Effector memory CD8-positive, alpha-beta T cell (primary cell): ENCODE measurements at regions not wholly inside any gene's neighbourhood (a gene's known extent, or its start where the extent isn't known, plus 50 kb on each side); places are given as distances from the start of the nearest gene placed in this dataset.

Source experiments
- ATAC-seq: fragments of 150-1000 bp; cut with Tn5 transposase; replicated peaks from 2 replicates; pipeline ENCODE4 v1.10.0; 2021; ENCODE audit warnings: mild to moderate bottlenecking, moderate library complexity
- DNase-seq, 3 experiments: peaks; one replicate each; pipeline ENCODE4 v3.0.0; 2021
- H3K27ac Mint-ChIP-seq, 2 donors: one replicate each; pipeline ENCODE4 v1.8.0; 2022; ENCODE audit warnings: mild to moderate bottlenecking in 2 of 2, mixed read lengths in 2 of 2, moderate library complexity in 2 of 2
- H3K27me3 Mint-ChIP-seq, 2 donors: one replicate each; pipeline ENCODE4 v1.8.0; 2022; ENCODE audit warnings: mixed read lengths in 2 of 2
- H3K36me3 Mint-ChIP-seq: one replicate; pipeline ENCODE4 v1.8.0; 2022; ENCODE audit warnings: mild to moderate bottlenecking, moderate library complexity, mixed read lengths; ENCODE audit not compliant: insufficient read depth
- H3K4me1 Mint-ChIP-seq, 2 donors: one replicate each; pipeline ENCODE4 v1.8.0; 2022; ENCODE audit warnings: low read depth in 2 of 2, mixed read lengths in 2 of 2
- H3K4me3 Mint-ChIP-seq, 2 donors: one replicate each; pipeline ENCODE4 v1.8.0; 2022; ENCODE audit warnings: mild to moderate bottlenecking in 2 of 2, mixed read lengths in 2 of 2, moderate library complexity in 2 of 2
- H3K9me3 Mint-ChIP-seq, 2 donors: one replicate each; pipeline ENCODE4 v1.8.0; 2022; ENCODE audit warnings: mixed read lengths in 2 of 2

- Mint-ChIP-seq H3K4me3 (no peak overlapping the region), H3K27me3 (no peaks in the 10 kb centered on the region), H3K9me3 (peaks cover 3 to 10% of the 10 kb centered on the region in 2 donors), H3K36me3 (no peaks in the 10 kb centered on the region), H3K27ac (no peak overlapping the region), H3K4me1 (no peaks in the 10 kb centered on the region)
- ATAC-seq (no peak), DNase-seq (no peak)
These were observed 385.7 kb upstream of the EPHA5 start for GRCh38 chr4:66055999-66056398.

GRCh38 chr4:66052426-66052825 is 382.1 kb upstream of the EPHA5 start:
- Mint-ChIP-seq H3K27me3 (no peaks in the 10 kb centered on the region), H3K4me1 (no peaks in the 10 kb centered on the region), H3K36me3 (no peaks in the 10 kb centered on the region), H3K4me3 (no peak overlapping the region), H3K9me3 (peaks cover 5 to 16% of the 10 kb centered on the region in 2 donors), H3K27ac (no peak overlapping the region)
- DNase-seq = no peak
- no peak for ATAC-seq

GRCh38 chr4:66048861-66049260 is 378.6 kb upstream of the EPHA5 start:
- no peak overlapping the region for H3K4me3 Mint-ChIP-seq
- DNase-seq = no peak
- no peak for ATAC-seq
- H3K9me3 Mint-ChIP-seq = peaks cover 5 to 7% of the 10 kb centered on the region in 2 donors
- no peaks in the 10 kb centered on the region for H3K27me3 Mint-ChIP-seq
- no peak overlapping the region for H3K27ac Mint-ChIP-seq
- no peaks in the 10 kb centered on the region for H3K4me1 Mint-ChIP-seq
- no peaks in the 10 kb centered on the region for H3K36me3 Mint-ChIP-seq

- Mint-ChIP-seq H3K27ac (no peak overlapping the region), H3K27me3 (no peaks in the 10 kb centered on the region), H3K36me3 (no peaks in the 10 kb centered on the region), H3K9me3 (peaks cover 3 to 14% of the 10 kb centered on the region in 2 donors), H3K4me1 (no peaks in the 10 kb centered on the region), H3K4me3 (no peak overlapping the region)
- ATAC-seq (no peak), DNase-seq (no peak)
These were observed 375.6 kb upstream of the EPHA5 start for GRCh38 chr4:66045913-66046312.

- H3K27me3 Mint-ChIP-seq = no peaks in the 10 kb centered on the region
- ATAC-seq = no peak
- no peak for DNase-seq
- no peak overlapping the region for H3K4me3 Mint-ChIP-seq
- H3K36me3 Mint-ChIP-seq = no peaks in the 10 kb centered on the region
- H3K4me1 Mint-ChIP-seq = no peaks in the 10 kb centered on the region
- peaks cover 8 to 19% of the 10 kb centered on the region in 2 donors for H3K9me3 Mint-ChIP-seq
- no peak overlapping the region for H3K27ac Mint-ChIP-seq
These were observed 365.4 kb upstream of the EPHA5 start for GRCh38 chr4:66035701-66036100.

GRCh38 chr4:66034671-66035070 is 364.4 kb upstream of the EPHA5 start:
- H3K4me1 Mint-ChIP-seq = no peaks in the 10 kb centered on the region
- H3K4me3 Mint-ChIP-seq = no peak overlapping the region
- H3K36me3 Mint-ChIP-seq = no peaks in the 10 kb centered on the region
- H3K9me3 Mint-ChIP-seq = peaks cover 10 to 23% of the 10 kb centered on the region in 2 donors
- ATAC-seq = no peak
- H3K27me3 Mint-ChIP-seq = no peaks in the 10 kb centered on the region
- H3K27ac Mint-ChIP-seq = no peak overlapping the region
- DNase-seq = no peak

- no peak overlapping the region for H3K27ac Mint-ChIP-seq
- no peaks in the 10 kb centered on the region for H3K4me1 Mint-ChIP-seq
- H3K9me3 Mint-ChIP-seq = peaks cover 10 to 23% of the 10 kb centered on the region in 2 donors
- H3K4me3 Mint-ChIP-seq = no peak overlapping the region
- no peaks in the 10 kb centered on the region for H3K27me3 Mint-ChIP-seq
- DNase-seq = no peak
- no peaks in the 10 kb centered on the region for H3K36me3 Mint-ChIP-seq
- ATAC-seq = no peak
These were observed 364.0 kb upstream of the EPHA5 start for GRCh38 chr4:66034262-66034661.

- Mint-ChIP-seq H3K4me1 (no peaks in the 10 kb centered on the region), H3K27me3 (no peaks in the 10 kb centered on the region), H3K4me3 (no peak overlapping the region), H3K27ac (no peak overlapping the region), H3K36me3 (no peaks in the 10 kb centered on the region), H3K9me3 (peaks cover 8 to 23% of the 10 kb centered on the region in 2 donors)
- ATAC-seq (no peak), DNase-seq (no peak)
These were observed 362.3 kb upstream of the EPHA5 start for GRCh38 chr4:66032571-66032970.

GRCh38 chr4:66028668-66029067 is 358.4 kb upstream of the EPHA5 start:
- no peaks in the 10 kb centered on the region for H3K4me1 Mint-ChIP-seq
- peaks cover 4 to 31% of the 10 kb centered on the region in 2 donors for H3K9me3 Mint-ChIP-seq
- H3K27me3 Mint-ChIP-seq = no peaks in the 10 kb centered on the region
- ATAC-seq (no peak), DNase-seq (no peak)
- no peak overlapping the region for H3K4me3 Mint-ChIP-seq
- no peaks in the 10 kb centered on the region for H3K36me3 Mint-ChIP-seq
- H3K27ac Mint-ChIP-seq = no peak overlapping the region

GRCh38 chr4:66023061-66023460 is 352.8 kb upstream of the EPHA5 start:
- peaks cover 5 to 43% of the 10 kb centered on the region in 2 donors for H3K9me3 Mint-ChIP-seq
- no peaks in the 10 kb centered on the region for H3K27me3 Mint-ChIP-seq
- no peak for DNase-seq
- no peak overlapping the region for H3K27ac Mint-ChIP-seq
- no peak for ATAC-seq
- H3K4me1 Mint-ChIP-seq = no peaks in the 10 kb centered on the region
- no peaks in the 10 kb centered on the region for H3K36me3 Mint-ChIP-seq
- no peak overlapping the region for H3K4me3 Mint-ChIP-seq

GRCh38 chr4:66017671-66018070 is 347.4 kb upstream of the EPHA5 start:
- no peak for ATAC-seq
- Mint-ChIP-seq H3K27ac (no peak overlapping the region), H3K9me3 (peaks cover 13 to 31% of the 10 kb centered on the region in 2 donors), H3K27me3 (no peaks in the 10 kb centered on the region), H3K4me3 (no peak overlapping the region), H3K4me1 (no peaks in the 10 kb centered on the region), H3K36me3 (no peaks in the 10 kb centered on the region)
- DNase-seq = no peak

- no peak overlapping the region for H3K4me3 Mint-ChIP-seq
- no peaks in the 10 kb centered on the region for H3K27me3 Mint-ChIP-seq
- ATAC-seq (no peak), DNase-seq (no peak)
- no peaks in the 10 kb centered on the region for H3K4me1 Mint-ChIP-seq
- H3K9me3 Mint-ChIP-seq = peaks cover 14 to 32% of the 10 kb centered on the region in 2 donors
- no peaks in the 10 kb centered on the region for H3K36me3 Mint-ChIP-seq
- no peak overlapping the region for H3K27ac Mint-ChIP-seq
These were observed 346.0 kb upstream of the EPHA5 start for GRCh38 chr4:66016240-66016639.

- no peaks in the 10 kb centered on the region for H3K27me3 Mint-ChIP-seq
- H3K9me3 Mint-ChIP-seq = peaks cover 13 to 32% of the 10 kb centered on the region in 2 donors
- ATAC-seq (no peak), DNase-seq (no peak)
- no peak overlapping the region for H3K27ac Mint-ChIP-seq
- no peaks in the 10 kb centered on the region for H3K4me1 Mint-ChIP-seq
- H3K4me3 Mint-ChIP-seq = no peak overlapping the region
- no peaks in the 10 kb centered on the region for H3K36me3 Mint-ChIP-seq
These were observed 344.0 kb upstream of the EPHA5 start for GRCh38 chr4:66014146-66014765.

- H3K27ac Mint-ChIP-seq = no peak overlapping the region
- peaks cover 5 to 15% of the 10 kb centered on the region in 2 donors for H3K9me3 Mint-ChIP-seq
- H3K36me3 Mint-ChIP-seq = no peaks in the 10 kb centered on the region
- DNase-seq = no peak
- H3K4me1 Mint-ChIP-seq = no peaks in the 10 kb centered on the region
- H3K4me3 Mint-ChIP-seq = no peak overlapping the region
- H3K27me3 Mint-ChIP-seq = no peaks in the 10 kb centered on the region
- ATAC-seq = no peak
These were observed 330.3 kb upstream of the EPHA5 start for GRCh38 chr4:66000510-66001117.
